ENCODE measurements at regions not wholly inside any gene's neighbourhood (a gene's known extent, or its start where the extent isn't known, plus 50 kb on each side); places are given as distances from the start of the nearest gene placed in this dataset.

- Histone ChIP-seq H3K4me2 (ENCODE audit: low read length) (no peak overlapping the region), H3K9me2 (ENCODE audit: insufficient read depth, low read length) (no peaks in the 10 kb centered on the region), H3K27ac (ENCODE audit: low read length) (no peak overlapping the region), H3K9ac (ENCODE audit: low read length) (no peak overlapping the region), H3K36me3 (ENCODE audit: insufficient read depth, low read length) (no peaks in the 10 kb centered on the region), H3K4me3 (ENCODE audit: low read length) (peak overlapping the region; percentile 9), H3K79me2 (replicated peaks; ENCODE audit: insufficient read depth, low read length) (no peaks in the 10 kb centered on the region), H3K27me3 (ENCODE audit: insufficient read depth, low read depth, low read length) (no peaks in the 10 kb centered on the region), H2AFZ (ENCODE audit: low read depth, low read length) (no peak overlapping the region), H3F3A (ENCODE audit: insufficient read depth, low read length, poor library complexity, severe bottlenecking) (no peaks in the 10 kb centered on the region), H4K20me1 (ENCODE audit: insufficient read depth) (no peaks in the 10 kb centered on the region), H3K9me3 (ENCODE audit: low read length) (no peaks in the 10 kb centered on the region)
- TF ChIP-seq RAD21 (conservative IDR thresholded peaks at IDR 0.05) (no peak), TAF1 (IDR thresholded peaks at IDR 0.05; ENCODE audit: low read depth) (no peak), EZH2 (IDR thresholded peaks at IDR 0.05; ENCODE audit: borderline replicate concordance, insufficient read depth, low read length, poor library complexity, severe bottlenecking) (no peak), REST (IDR thresholded peaks at IDR 0.05; ENCODE audit: borderline replicate concordance) (no peak), EP300 (conservative IDR thresholded peaks at IDR 0.05; ENCODE audit: poor library complexity, severe bottlenecking) (no peak), POLR2AphosphoS5 (IDR thresholded peaks at IDR 0.05) (no peak), SMC3 (conservative IDR thresholded peaks at IDR 0.05; ENCODE audit: poor library complexity) (no peak), MXI1 (conservative IDR thresholded peaks at IDR 0.05; ENCODE audit: poor library complexity, severe bottlenecking) (no peak)
- TF ChIP-seq, protein P1, sequence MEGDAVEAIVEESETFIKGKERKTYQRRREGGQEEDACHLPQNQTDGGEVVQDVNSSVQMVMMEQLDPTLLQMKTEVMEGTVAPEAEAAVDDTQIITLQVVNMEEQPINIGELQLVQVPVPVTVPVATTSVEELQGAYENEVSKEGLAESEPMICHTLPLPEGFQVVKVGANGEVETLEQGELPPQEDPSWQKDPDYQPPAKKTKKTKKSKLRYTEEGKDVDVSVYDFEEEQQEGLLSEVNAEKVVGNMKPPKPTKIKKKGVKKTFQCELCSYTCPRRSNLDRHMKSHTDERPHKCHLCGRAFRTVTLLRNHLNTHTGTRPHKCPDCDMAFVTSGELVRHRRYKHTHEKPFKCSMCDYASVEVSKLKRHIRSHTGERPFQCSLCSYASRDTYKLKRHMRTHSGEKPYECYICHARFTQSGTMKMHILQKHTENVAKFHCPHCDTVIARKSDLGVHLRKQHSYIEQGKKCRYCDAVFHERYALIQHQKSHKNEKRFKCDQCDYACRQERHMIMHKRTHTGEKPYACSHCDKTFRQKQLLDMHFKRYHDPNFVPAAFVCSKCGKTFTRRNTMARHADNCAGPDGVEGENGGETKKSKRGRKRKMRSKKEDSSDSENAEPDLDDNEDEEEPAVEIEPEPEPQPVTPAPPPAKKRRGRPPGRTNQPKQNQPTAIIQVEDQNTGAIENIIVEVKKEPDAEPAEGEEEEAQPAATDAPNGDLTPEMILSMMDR (IDR thresholded peaks at IDR 0.05; ENCODE audit: poor library complexity, severe bottlenecking) = no peak
Measured at GRCh38 chr2:8475349-8476031, 206.4 kb upstream of the ID2 start.

DNA sequence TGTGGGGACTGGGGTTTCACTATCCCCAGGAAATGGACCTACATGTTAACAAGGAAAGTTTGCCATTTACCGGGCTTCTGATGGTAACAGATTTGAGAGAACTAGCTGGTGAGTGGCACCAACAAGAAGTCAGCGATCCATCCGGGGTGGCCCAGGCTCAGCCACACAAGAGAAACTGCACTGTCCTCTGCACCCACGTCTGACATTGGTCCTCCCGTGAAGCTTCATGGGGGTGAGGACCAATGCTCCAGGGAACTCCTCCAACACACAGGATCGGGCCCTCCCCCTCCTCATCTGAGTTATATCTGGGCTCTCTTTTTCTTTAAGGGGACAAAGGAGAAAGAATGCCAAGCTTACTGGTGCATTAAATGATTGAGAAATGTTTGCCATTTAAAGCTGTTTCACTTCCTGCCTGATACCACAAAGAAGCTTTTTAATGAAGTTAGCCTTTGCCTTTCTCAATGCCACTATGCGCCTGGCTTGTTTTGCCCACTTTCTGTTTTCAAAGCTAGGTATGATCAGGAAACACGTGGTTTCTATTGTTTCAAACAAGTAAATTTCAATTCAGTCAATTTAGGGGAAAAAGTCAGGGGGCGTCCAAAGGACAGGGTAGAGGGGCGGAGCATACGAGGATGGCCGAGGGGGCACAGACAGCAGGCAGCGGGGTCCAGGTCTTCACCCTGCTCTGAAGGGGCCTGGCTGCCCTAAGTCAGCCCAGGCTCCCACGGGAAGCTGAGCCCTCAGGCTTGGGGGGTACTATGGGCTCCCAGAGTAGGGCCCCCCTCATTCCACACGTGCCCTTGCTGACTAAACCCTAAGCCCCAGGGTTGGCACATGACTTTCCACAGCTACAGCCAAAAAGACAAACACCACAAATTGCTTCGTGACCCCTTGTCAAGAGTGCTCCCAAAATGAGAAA is 204.0 kb upstream of the ID2 start:
- H4K20me1 ChIP-seq (ENCODE audit: insufficient read depth) = no peaks in the 10 kb centered on the region
- H3K9me2 ChIP-seq (ENCODE audit: insufficient read depth, low read length) = no peaks in the 10 kb centered on the region
- H3K79me2 ChIP-seq (replicated peaks; ENCODE audit: insufficient read depth, low read length) = no peaks in the 10 kb centered on the region
- H3K4me2 ChIP-seq (ENCODE audit: low read length) = no peak overlapping the region
- no peak for TF ChIP-seq TAF1 (IDR thresholded peaks at IDR 0.05; ENCODE audit: low read depth)
- no peak for TF ChIP-seq SMC3 (conservative IDR thresholded peaks at IDR 0.05; ENCODE audit: poor library complexity)
- TF ChIP-seq RAD21 (conservative IDR thresholded peaks at IDR 0.05) = no peak
- TF ChIP-seq REST (IDR thresholded peaks at IDR 0.05; ENCODE audit: borderline replicate concordance) = no peak
- TF ChIP-seq MXI1 (conservative IDR thresholded peaks at IDR 0.05; ENCODE audit: poor library complexity, severe bottlenecking) = no peak
- no peak for TF ChIP-seq EZH2 (IDR thresholded peaks at IDR 0.05; ENCODE audit: borderline replicate concordance, insufficient read depth, low read length, poor library complexity, severe bottlenecking)
- TF ChIP-seq, protein P1 (IDR thresholded peaks at IDR 0.05; ENCODE audit: poor library complexity, severe bottlenecking) = no peak
- TF ChIP-seq EP300 (conservative IDR thresholded peaks at IDR 0.05; ENCODE audit: poor library complexity, severe bottlenecking) = no peak
- TF ChIP-seq POLR2AphosphoS5 (IDR thresholded peaks at IDR 0.05) = no peak
- no peak overlapping the region for H3K9ac ChIP-seq (ENCODE audit: low read length)
- H3K36me3 ChIP-seq (ENCODE audit: insufficient read depth, low read length) = no peaks in the 10 kb centered on the region
- no peak overlapping the region for H3K27ac ChIP-seq (ENCODE audit: low read length)
- H3K9me3 ChIP-seq (ENCODE audit: low read length) = no peaks in the 10 kb centered on the region
- H3F3A ChIP-seq (ENCODE audit: insufficient read depth, low read length, poor library complexity, severe bottlenecking) = no peaks in the 10 kb centered on the region
- H3K27me3 ChIP-seq (ENCODE audit: insufficient read depth, low read depth, low read length) = no peaks in the 10 kb centered on the region
- H3K4me3 ChIP-seq (ENCODE audit: low read length) = no peak overlapping the region
- H2AFZ ChIP-seq (ENCODE audit: low read depth, low read length) = no peak overlapping the region

All from neural cell (in vitro differentiated cells).